AG09309 (cell line): ENCODE measurements at regions not wholly inside any gene's neighbourhood (a gene's known extent, or its start where the extent isn't known, plus 50 kb on each side); places are given as distances from the start of the nearest gene placed in this dataset.

Experiments
- DNase-seq: peaks from one replicate; pipeline ENCODE4 v3.0.0-alpha.2; 2010; ENCODE audit warnings: low read depth
- H3K4me3 ChIP-seq: 2 replicates; pipeline ENCODE4 v1.5.1; 2011; ENCODE audit warnings: mild to moderate bottlenecking, low read depth, low read length, moderate library complexity; ENCODE audit not compliant: control insufficient read depth
- CTCF ChIP-seq: IDR thresholded peaks from 2 replicates; pipeline ENCODE4 v1.5.1; 2011; ENCODE audit warnings: mild to moderate bottlenecking, low read depth, low read length, inconsistent platforms; ENCODE audit not compliant: insufficient read depth, control insufficient read depth; ENCODE audit errors: missing control alignments

- no peak for DNase-seq
- TF ChIP-seq CTCF = no peak
- H3K4me3 ChIP-seq = no peak overlapping the region
Measured at GRCh38 chr5:143914756-143915155, 102.8 kb downstream of the HMHB1 start.

GRCh38 chr5:143916451-143916850 is 104.5 kb downstream of the HMHB1 start:
- no peak for DNase-seq

GRCh38 chr5:143918961-143919360 is 107.0 kb downstream of the HMHB1 start:
- no peak for DNase-seq
- H3K4me3 ChIP-seq = no peak overlapping the region

More at GRCh38 chr5:143916451-143916850, 104.5 kb downstream of the HMHB1 start:
- TF ChIP-seq CTCF = no peak
- no peak overlapping the region for H3K4me3 ChIP-seq

GRCh38 chr5:143920772-143921171 is 108.8 kb downstream of the HMHB1 start:
- no peak overlapping the region for H3K4me3 ChIP-seq
- no peak for DNase-seq
- no peak for TF ChIP-seq CTCF

More at GRCh38 chr5:143918961-143919360, 107.0 kb downstream of the HMHB1 start:
- TF ChIP-seq CTCF = no peak

- peak; percentile 81 for DNase-seq
- no peak overlapping the region for H3K4me3 ChIP-seq
- TF ChIP-seq CTCF = no peak
Measured at GRCh38 chr5:143921525-143922311, 109.8 kb downstream of the HMHB1 start.

GRCh38 chr5:143922718-143923117 is 110.8 kb downstream of the HMHB1 start:
- TF ChIP-seq CTCF = no peak
- DNase-seq = no peak
- H3K4me3 ChIP-seq = no peak overlapping the region
